ENCODE measurements at regions not wholly inside any gene's neighbourhood (a gene's known extent, or its start where the extent isn't known, plus 50 kb on each side); places are given as distances from the start of the nearest gene placed in this dataset.

DNA sequence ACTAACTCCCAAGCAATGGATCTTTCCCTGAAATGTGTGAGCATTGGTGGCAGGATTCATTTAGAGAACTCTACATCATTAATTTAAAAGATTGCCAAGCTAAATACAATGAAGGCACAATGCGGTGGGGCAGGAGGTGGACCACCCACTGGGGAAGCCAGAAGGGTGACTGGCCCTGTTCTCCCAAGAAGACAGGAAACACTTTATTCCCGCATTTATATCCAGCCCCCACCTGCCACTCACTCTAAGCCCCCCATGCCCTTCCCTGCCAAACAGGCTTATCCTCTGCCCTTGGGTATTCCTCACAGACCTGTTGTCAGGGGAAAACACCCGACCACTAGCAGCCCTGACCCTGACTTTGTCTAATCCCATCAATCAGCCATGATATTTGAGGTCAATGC, 189.1 kb upstream of the UBL3 start:
- in situ Hi-C loops (cut with HindIII; ENCODE audit: low sequenced_read_pairs): no loop called here

DNA sequence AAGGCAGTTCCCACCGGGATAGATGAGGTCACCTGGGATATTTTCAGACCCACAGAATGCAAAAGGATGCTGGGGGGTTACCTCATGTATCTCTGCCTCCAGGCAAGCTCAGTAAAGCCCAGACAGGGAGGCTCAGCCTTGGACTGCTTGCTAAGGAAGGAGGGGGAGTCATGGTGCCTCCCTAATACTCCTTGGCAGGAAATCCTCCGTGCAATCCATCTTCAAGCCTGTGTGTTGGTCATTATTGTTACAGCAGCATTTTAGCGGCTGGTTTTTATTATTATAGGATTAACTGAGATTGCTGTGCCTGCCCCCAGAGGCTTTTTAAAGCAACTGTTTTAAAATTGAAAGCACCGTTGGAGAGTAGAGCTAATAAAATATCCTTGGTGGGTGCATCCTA, 188.5 kb upstream of the UBL3 start:
- in situ Hi-C loops (cut with HindIII; ENCODE audit: low sequenced_read_pairs): no loop called here

DNA sequence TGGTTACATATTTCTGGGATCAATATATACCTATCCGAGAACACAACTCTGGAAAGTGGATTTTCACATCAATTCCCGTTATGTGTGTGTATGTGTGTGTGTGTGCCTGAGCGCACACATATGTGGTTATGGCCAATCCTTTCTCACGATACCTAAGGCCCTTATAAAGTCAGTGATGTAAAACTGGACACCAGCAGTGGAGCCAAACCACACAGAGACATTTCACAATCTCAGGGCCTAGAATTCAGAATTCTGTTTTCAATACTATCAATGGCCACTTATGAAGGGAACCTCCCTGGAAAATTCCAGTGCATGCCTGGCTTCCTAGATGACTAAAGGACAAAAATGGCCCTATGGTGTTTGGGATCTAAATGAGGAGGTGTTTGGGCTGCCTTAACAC, 187.3 kb upstream of the UBL3 start:
- in situ Hi-C loops (cut with HindIII; ENCODE audit: low sequenced_read_pairs): no loop called here

DNA sequence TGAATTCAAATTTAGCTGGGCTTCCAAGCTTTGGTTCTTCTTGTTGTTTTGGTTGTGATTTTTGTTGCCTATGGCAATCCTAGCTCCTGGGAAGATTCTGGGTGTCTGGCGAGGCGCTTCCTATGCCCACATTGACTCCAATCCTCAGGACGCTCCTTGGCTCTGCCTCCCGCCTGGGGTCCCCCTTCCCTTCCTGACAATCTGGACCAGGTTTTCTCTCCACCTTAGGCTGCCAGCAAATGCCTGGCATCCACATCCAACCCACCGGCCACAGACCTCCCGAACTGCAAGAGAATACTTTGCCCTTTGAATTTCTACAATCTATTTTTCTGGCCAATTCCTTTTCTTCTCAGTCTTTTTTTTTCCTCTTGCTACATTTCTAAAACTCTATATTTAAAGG, 186.9 kb upstream of the UBL3 start:
- in situ Hi-C loops (cut with HindIII; ENCODE audit: low sequenced_read_pairs): no loop called here

DNA sequence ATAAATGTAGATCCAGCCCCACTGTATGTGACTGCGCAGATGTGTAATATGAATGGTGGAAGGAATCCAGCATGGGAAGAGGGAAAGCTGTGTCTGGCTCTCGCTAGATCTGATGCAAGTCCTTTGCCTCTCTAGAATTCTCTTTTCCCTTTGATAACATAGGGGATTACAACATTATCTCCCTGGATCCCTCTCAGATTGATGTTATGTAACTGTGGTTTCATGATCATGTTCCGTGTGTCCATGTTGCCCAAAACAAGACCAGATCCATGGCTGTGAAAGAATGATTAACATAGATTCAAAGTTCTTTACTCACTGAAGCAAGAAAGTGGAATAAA, 184.0 kb upstream of the UBL3 start:
- in situ Hi-C loops (cut with HindIII; ENCODE audit: low sequenced_read_pairs): no loop called here

DNA sequence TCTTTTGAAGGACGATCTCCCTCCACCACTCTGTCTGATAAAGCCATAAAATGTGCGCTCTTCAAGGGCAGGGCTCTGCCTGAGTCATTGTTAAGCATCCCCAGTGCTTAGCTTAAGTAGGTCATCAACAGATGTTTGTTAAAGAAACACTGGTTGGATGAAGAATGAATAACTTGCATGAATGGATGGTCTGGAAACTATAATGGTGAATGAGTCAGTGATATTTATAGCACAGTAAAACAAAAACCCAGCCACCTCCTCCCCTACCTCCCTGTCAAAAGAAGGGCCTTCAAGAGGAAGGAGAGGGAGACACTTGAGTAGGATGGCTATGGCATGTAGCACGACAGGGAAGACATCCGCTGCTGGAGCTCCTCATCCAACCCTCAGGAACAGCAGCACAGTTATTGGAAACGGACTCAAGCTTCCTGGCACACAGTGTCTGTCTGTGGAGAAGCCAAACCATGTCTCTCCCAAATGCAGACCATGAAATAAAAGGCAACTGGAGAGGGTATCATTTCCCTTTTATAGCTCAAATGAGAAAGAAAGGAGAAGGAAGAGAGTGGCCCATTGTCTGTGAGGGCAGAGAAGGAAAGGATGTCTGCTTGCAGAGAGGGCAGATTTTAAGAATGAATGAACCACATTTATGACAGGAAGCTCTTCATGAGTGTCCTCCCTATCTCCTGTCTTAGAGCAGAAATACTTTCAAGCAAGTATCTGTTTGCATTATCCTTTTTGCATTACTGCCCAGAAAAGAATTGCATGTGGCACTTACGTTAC, 183.5 kb upstream of the UBL3 start:
- in situ Hi-C loops (cut with HindIII; ENCODE audit: low sequenced_read_pairs): no loop called here

DNA sequence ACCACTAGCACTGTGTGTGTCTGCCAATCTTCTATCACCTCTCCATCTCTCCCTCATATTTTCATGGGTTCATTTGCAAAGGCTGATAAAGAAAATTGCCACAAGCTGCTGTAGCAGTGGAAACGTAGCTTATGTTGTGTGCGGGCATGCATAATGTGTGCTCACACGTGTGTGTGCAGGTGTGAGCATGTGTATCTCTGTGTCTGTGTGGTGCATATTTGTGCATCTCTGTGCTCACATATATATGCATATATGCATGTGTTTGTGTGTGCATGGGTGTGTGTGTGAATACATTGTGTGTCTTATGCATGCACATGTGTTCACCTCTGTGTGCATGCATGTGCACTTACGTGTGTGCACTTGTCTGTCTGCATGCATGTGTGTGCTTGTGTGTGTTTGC, 181.8 kb upstream of the UBL3 start:
- in situ Hi-C loops (cut with HindIII; ENCODE audit: low sequenced_read_pairs): no loop called here

GRCh38 chr13:30031488-30031887, 181.1 kb upstream of the UBL3 start:
- in situ Hi-C loops (cut with HindIII; ENCODE audit: low sequenced_read_pairs): no loop called here

GRCh38 chr13:30030141-30030750, 179.8 kb upstream of the UBL3 start:
- in situ Hi-C loops (cut with HindIII; ENCODE audit: low sequenced_read_pairs): no loop called here

DNA sequence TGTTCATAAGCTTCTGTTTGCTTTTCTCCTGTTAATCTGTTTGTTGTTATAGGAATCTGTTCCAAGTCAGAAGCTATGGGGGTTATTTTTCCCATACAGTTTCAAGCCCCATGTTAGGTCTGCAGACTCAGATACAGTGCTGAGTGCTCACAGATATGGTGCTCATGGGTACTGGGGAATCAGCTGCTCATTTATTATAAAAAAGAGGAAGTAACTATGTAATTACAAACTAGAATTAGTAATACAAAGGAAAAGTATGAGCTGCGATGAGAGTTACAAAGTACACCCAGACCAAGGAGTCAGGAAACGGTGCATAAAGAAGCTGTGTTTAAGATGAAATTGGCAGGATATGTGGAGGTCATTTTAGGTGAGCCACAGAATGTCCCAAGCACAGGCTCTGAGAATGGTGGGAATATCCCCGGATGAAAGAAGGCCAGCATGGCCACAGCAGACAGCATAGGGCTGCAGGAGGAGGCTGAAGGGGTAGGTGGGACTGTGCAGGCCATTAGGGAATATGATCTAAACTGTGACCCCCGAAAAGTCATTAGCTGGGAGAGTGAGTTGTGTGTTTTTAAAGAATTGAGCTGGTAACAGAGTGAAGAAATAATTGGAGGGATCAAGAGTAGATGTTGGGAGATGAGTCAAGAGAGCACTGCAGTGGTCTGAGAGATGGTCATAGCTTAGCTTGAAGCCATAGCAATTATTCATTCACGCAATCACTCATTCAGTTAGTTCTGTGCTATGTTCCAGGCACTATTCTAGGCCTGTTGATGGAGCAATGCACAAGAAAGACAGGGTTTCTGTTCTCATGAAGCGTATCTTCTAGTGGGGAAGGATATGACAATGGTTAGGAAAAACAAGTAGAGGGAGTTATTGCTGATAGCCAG, 177.4 kb upstream of the UBL3 start:
- in situ Hi-C loops (cut with HindIII; ENCODE audit: low sequenced_read_pairs): no loop called here

GRCh38 chr13:30026909-30027308, 176.5 kb upstream of the UBL3 start:
- in situ Hi-C loops (cut with HindIII; ENCODE audit: low sequenced_read_pairs): no loop called here

DNA sequence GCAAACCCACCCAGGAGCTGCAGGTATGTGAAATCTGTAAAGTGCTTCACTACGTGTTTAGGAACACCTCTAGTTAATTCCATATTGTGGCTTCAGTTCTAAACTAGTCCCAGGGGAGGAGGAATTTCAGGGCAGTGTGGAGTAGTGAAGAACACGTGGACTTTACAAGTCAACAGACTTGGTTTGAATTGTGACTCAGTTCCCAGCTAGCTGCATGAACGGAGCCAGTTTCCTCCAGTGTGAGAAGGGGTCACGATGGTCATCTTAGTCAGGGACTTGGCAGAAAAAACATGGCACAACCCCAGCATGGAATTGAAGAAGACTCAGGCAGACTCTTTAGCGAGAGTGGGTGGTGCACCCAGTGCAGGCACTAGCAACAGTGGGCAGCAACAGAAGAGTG, 175.7 kb upstream of the UBL3 start:
- in situ Hi-C loops (cut with HindIII; ENCODE audit: low sequenced_read_pairs): no loop called here

GRCh38 chr13:30025351-30025750, 174.9 kb upstream of the UBL3 start:
- in situ Hi-C loops (cut with HindIII; ENCODE audit: low sequenced_read_pairs): no loop called here

DNA sequence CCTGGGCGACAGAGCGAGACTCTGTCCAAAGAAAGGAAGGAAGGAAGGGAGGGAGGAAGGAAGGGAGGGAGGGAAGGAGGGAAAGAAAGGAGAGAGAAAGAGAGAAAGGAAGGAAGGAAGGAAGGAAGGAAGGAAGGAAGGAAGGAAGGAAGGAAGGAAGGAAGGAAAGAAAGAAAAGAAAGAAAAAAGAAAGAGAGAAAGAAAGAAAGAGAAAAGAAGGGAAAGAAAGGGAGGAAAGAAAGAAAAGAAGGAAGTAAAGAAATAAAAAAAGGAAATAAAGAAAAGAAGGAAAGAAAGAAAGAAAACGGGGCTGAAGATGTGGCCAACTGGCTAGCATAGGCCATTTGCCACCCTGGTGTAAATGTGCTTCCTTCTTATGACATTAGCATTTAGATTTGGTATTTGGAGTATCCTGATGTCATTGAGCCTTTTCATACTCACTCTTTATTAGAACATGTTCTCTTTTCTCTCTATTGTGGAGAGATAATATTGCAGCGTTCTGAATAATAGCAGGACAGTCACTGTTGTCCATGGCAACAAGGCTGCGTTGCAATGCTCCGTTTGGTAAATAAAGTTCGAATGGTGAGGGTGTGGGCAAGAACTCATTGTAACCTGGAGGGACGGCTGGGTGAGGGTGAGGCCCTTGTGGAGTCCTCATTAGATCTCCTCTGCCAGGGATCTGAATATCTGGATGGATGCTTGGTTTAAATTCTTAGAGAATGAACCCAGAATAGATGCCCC, 173.9 kb upstream of the UBL3 start:
- in situ Hi-C loops (cut with HindIII; ENCODE audit: low sequenced_read_pairs): no loop called here

DNA sequence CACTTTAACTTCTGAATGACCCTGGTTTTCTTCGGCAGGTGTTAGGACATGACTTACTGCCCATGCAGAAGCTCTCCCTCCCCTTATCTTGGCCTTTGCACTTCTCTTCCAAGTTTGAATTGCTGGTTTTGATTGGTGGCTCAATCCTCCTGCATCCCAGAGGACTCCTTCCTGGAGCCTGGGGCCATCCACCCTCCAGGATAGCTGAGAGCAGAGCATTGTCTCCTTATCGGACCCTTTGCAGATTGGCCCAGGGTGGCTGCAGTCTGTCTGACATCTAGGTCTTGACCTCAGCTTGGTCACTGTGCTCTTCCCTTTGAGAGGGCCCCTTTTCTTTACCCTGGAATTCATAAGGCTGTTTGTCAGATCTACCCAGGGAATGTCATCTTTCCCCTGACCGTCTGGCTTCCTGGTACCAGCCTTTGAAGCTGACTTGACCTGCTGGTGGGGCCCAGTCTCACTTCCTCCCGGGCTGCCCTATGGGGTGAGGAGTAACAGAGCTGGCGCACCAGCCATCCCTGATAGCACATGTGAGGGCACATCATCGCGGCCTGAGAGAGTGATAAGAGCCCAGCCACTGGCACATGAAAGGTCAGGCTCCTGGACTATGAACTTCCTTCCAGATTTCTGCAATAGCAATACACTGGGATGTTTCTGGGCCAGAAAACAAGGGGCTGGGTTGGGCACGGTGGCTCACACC, 172.9 kb upstream of the UBL3 start:
- in situ Hi-C loops (cut with HindIII; ENCODE audit: low sequenced_read_pairs): no loop called here

DNA sequence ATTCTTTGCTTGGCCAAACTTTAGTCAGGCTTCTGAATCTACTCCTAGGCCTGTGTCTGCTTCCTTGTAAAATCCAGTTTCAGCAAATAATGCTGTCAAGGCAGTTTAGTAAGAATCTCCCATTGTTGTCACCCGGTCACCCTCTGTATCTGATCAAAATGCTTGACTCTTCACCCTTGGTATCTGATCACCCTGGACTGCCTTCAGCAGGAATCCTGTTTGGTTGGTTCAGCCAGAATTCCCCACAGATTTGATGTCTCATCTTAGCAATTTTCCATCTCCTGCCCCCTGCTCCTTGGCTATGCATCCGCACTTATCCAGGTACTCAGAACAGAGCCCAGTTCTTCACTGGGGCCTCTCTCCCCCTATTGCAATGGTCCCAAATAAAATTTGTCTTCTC, 172.4 kb upstream of the UBL3 start:
- in situ Hi-C loops (cut with HindIII; ENCODE audit: low sequenced_read_pairs): no loop called here

- in situ Hi-C loops (cut with HindIII; ENCODE audit: low sequenced_read_pairs): no loop called here
Measured at GRCh38 chr13:30022256-30022655, 171.8 kb upstream of the UBL3 start.

DNA sequence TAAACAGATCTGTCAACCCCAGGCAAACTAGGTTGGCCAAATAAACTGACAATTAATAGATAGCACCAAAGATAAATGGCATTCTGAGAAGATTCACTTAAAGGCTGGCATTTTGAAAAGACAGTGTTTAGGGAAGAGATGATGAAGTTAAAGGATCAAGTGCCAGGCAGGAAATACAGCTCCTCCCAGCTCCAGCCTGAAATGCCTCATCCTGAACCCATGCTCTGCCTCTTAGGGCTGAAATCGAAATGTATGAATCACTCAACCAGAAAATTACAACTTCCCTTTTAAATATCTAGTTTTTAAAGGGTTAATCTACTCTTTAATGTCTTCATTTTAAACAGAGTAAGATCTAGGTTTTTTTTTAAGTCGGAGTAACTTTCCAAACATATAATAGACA, 171.2 kb upstream of the UBL3 start:
- in situ Hi-C loops (cut with HindIII; ENCODE audit: low sequenced_read_pairs): no loop called here

GRCh38 chr13:30020726-30021312, 170.4 kb upstream of the UBL3 start:
- in situ Hi-C loops (cut with HindIII; ENCODE audit: low sequenced_read_pairs): no loop called here
